GM18520 (cell line): ENCODE measurements at regions not wholly inside any gene's neighbourhood (a gene's known extent, or its start where the extent isn't known, plus 50 kb on each side); places are given as distances from the start of the nearest gene placed in this dataset.
"Not testable (repeated sequence)": the region's sequence is repeated elsewhere in the genome, so short reads cannot be mapped to it uniquely, and the experiment has no call there.

Source experiments
- ATAC-seq: cut with Tn5 transposase; IDR thresholded peaks from one replicate; pipeline ENCODE4 v1.9.1; 2021; ENCODE audit not compliant: unreplicated experiment

DNA sequence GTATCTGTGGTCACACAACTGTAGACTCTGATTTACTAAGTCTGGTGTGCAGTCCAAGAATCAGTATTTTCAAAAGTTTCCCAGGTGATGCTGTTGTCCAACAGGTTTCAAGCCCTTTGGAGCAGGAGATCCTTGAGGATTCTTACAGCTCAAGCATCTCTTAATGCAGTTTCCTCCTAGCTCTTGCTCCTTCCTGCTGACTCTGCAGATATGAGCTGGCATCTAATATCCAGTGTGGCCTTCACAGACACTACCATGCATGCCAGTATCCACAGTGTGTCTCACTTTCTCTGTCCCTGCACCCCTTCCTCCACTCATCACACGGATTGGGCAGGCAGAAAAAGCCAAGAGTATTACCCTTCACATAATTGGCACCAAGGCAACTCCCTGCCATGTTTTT lies 182.2 kb upstream of the TNC start:
- no peak for ATAC-seq

GRCh38 chr9:115300874-115301273 lies 182.9 kb upstream of the TNC start:
- ATAC-seq = no peak

- ATAC-seq = no peak
Observed at GRCh38 chr9:115301581-115301980, 183.6 kb upstream of the TNC start.

DNA sequence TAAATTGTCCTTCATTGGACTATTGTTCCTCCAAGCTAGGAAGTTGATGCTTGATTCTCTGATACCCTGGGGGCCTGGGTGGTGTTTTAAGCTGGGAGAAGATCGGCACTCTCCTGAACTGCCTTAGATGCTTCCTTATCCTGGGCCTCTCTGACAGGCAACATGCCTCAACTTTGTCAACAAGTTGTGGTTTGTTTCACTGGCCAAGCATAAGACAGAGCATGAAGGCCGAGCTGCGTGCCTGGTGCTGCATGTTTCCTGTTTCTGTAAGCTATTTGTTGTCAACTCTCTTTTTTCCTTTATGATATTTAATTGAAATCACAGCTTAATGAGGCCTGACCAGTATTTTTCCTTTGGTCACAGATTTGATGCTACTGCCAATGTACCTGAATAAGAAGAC lies 187.6 kb upstream of the TNC start:
- no peak for ATAC-seq

GRCh38 chr9:115306865-115307264 lies 188.9 kb upstream of the TNC start:
- no peak for ATAC-seq

GRCh38 chr9:115313545-115313944 lies 195.6 kb upstream of the TNC start:
- ATAC-seq = no peak

- no peak for ATAC-seq
Observed at GRCh38 chr9:115326461-115326860, 208.5 kb upstream of the TNC start.

DNA sequence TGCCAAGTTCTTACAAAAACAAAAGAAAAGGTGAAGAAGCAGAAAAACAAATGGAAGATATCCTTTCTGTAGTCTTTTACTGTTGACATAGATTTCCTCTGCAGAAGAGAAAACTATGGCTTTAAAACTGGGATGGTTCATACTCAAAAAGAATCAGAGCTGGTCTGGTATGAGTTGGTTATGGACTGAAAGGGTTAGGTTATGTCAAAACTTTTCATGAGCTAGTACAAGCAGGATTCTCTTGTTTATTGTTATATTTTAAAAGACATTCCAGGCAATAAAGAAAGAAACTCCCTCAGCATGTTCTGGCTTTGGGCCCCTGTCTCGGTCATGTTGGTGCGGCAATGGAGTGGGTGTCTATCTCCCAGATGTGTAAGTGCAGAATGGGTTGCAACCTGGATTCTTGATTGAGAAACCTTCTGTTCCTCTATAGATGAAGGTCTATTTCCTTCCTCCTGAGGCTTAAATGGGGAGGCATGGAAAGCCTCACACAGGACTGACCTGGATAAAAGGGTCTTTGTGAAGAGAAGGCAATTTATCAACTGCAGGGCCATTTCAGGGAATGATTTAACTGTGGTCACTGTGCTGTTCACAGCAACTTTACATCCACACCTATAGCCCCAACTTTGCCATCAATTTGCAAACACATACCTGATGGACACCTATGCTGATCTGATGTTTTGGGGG lies 209.6 kb upstream of the TNC start:
- ATAC-seq = no peak

GRCh38 chr9:115328228-115328627 lies 210.3 kb upstream of the TNC start:
- ATAC-seq = no peak

DNA sequence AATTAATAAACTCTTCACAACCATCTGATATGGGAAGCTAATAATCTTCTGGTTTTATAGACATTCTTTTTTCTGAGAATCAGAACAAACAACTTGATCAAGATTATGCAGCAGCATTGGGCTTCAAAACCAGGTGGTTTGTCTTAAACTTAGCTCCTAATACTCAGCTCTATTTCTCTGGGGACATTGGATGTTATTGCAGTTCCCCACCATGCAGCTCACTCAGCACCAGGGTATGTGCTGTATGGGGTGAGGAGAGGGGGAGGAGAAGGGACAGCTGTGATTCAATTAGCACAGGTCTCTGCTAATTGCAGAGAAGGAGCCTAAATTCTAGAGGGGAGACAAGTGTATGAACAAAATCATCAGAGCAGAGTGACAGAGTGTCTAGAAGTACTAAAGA lies 210.7 kb upstream of the TNC start:
- no peak for ATAC-seq

DNA sequence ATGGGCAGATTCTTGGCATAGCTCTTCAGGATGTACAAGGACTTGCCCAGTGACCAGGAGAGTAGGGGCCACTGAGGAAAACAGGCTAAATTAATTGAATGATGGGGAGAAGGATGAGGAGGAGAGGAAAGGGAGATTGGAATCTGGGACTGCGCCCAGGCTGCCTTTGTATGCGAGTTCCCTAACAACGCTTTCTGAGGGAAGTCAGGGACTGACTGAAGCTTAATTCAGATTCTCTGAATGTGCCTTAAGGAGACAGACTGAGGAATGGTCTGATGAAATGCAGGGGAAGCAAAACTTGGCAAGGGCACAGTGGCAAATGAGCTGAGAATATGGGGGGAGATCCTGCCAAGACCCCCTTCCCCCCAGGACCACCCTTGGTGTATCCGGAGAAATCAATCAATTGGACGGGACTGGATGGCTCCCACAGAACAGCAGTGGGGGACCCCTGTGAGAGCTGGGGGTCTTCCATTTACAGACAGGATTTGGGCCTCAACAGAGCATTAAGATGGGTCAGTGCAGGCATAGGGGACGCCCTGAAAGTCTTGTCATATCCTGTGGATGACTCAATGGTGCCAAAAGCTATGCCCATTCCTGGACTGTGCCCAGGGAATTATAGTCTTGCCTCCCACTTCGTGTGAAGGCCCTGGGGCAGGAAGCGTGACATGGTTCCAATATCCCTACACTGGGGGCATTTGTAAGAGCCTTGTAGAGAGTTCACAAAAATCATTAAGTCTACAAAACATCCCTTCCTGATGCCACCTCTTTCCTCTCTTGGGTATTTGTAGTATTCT lies 215.5 kb upstream of the TNC start:
- ATAC-seq = no peak

DNA sequence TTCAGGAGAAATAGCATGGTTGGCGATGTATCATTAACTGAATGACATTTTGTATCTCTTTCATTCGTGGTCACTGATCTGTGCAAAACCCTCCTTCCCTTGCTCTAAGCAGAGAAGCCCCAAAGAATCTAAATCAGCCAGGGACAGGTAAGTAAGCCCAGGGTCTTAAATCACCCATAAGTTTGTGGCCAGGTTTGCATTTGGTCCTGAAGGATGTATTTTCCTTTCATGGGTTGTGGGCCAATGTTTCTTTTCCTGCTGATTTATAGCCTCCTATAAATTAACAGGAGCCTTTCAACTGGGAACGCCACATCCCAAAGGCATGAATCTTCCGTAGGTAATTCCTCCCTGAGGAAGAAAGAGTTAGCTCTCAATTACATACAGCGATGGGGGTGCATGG lies 217.5 kb upstream of the TNC start:
- ATAC-seq = no peak

DNA sequence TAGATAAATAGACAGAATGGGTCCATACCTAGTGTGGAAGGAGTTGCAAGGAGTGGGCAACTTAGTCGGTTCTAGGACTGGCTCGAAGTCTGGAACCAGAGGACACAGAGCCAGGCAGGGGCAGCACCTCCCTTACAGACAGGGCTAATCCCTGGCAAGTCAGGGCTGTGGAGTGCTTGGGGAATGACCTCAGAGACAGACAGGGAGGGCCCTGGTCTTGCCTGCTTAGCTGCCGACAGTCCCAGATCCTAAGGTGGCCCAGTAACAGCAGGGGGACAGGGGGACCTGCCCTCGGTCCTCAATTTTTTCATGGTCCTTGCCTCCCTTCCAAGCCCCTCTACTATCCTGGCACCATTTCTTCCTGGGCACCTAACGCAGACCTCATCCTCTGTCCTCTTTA lies 222.4 kb upstream of the TNC start:
- ATAC-seq = no peak

GRCh38 chr9:115341426-115341825 lies 223.5 kb upstream of the TNC start:
- no peak for ATAC-seq

GRCh38 chr9:115347776-115348175 lies 229.8 kb upstream of the TNC start:
- ATAC-seq = not testable (repeated sequence)

- not testable (repeated sequence) for ATAC-seq
Observed at GRCh38 chr9:115348936-115349335, 231.0 kb upstream of the TNC start.

- ATAC-seq = no peak
Observed at GRCh38 chr9:115349542-115349941, 231.6 kb upstream of the TNC start.

DNA sequence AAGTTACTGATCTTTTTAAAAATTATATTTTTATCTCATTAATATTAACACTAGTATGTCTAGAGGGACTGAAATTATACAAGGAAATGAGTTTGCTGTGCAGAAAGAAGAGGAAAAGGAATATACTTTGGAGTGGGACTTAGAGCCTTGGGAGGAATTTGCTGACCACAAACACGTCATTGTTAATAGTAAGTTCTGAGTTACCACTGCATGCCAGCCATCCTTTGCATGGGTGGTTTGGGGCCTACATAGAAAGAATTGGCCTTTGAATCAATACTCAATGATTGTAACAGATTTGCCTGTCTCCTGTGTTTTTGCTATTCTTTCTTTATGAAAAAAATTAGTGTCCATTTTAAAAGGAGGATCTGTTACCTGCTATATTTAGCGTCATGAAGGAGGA lies 232.6 kb upstream of the TNC start:
- ATAC-seq = no peak

DNA sequence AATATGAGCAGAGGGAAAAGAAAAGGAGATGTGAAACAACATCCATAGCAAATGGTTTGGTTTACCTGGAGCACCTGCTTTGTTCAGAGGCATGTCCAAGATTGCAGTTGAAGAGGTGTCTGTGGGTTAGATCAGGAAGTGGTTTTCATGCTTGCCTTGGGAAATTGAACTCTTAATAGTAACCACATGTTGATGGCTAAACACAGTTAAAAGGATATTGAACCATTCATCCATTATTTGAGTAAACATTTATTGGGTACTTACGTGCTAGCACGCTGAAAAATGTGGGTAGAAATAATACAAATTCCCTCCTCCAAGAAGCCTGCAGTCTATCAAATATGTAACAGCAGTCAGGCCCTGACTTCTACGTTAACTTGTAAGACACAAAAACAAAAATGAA lies 235.7 kb upstream of the TNC start:
- no peak for ATAC-seq

DNA sequence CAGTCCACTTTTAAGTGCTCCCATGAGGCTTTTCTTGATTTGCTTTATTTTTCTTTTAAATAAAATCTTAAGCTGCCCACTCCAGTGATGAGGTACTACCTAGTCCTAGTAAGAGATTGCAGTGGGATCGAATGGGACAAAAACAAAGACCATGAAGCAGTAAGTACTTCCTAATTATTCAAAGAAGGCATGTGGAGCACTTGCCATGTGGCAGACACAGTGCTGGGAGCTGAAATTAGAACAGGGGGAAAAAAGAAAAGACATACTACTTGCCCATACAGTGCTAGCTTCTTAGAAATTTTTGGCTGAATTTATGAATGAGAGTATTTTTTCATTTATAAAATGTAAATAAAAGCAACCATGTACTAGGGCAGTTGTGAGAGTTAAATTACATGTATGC lies 239.9 kb upstream of the TNC start:
- ATAC-seq = no peak

DNA sequence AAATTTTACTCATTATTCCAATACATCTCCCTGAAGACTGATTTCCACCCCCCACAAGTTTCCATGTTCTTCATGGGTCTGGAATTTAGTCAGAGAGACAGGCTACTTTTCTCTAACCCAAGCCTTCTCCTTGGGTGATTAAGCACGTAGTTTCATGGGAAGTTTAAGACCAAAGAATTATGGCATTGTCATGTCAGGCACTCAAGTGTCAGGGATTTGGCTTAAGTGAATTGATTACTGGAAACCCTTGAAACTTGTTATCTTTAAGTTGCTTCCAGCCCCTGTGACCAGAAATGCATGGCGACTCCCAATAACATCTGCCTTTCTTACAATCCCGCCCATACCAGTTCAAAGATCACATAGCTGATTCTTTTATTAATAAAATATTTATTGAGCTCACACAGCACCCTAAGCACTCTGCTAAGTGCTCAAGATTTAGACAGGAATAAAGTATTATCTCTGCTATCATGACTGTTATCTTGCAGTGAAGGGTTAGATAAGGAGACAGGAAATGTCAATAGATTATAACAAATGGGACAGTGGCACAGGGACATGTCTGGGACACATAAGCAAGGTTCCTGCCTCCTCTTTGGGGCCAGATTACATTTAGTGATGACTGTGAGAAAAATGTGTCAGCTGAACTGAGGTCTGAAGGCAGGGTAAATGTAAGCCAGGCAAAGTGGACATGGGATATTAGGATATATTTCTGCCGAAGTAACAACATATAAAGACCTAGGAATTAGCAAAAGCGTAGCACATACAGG lies 241.2 kb upstream of the TNC start:
- ATAC-seq = no peak

GRCh38 chr9:115360122-115360521 lies 242.2 kb upstream of the TNC start:
- ATAC-seq = no peak
